ENCODE measurements at regions not wholly inside any gene's neighbourhood (a gene's known extent, or its start where the extent isn't known, plus 50 kb on each side); places are given as distances from the start of the nearest gene placed in this dataset.
A peak's percentile ranks its signal among the peaks of the same experiment; 100 is the strongest.

- no peaks in the 10 kb centered on the region for H3K27me3 ChIP-seq (ENCODE audit: control insufficient read depth in 3 of 3, insufficient read depth in 3 of 3, low read length in 3 of 3)
- no peak overlapping the region for H3K27ac ChIP-seq (ENCODE audit: low read depth, low read length)
- H3K4me3 ChIP-seq (ENCODE audit: low read length in 3 of 3), result no peak overlapping the region
- H3K9ac ChIP-seq (ENCODE audit: low read depth in 1 of 3, low read length in 3 of 3), result no peak overlapping the region
- H3K4me1 ChIP-seq (ENCODE audit: control insufficient read depth in 3 of 3, insufficient read depth in 3 of 3, low read length in 3 of 3), result peaks cover 0 to 3% (median 0%) of the 10 kb centered on the region in 3 donors
- H3K9me3 ChIP-seq (ENCODE audit: control insufficient read depth in 3 of 3, low read length in 3 of 3), result no peaks in the 10 kb centered on the region
- no peaks in the 10 kb centered on the region for H3K36me3 ChIP-seq (ENCODE audit: control insufficient read depth in 3 of 3, insufficient read depth in 3 of 3, low read length in 3 of 3)
Measured at GRCh38 chr11:11178671-11179638, 174.1 kb downstream of the CSNK2A3 start.

- H3K36me3 ChIP-seq (ENCODE audit: control insufficient read depth in 3 of 3, insufficient read depth in 3 of 3, low read length in 3 of 3), result no peaks in the 10 kb centered on the region
- peaks cover 0 to 4% (median under 1%) of the 10 kb centered on the region in 3 donors for H3K4me1 ChIP-seq (ENCODE audit: control insufficient read depth in 3 of 3, insufficient read depth in 3 of 3, low read length in 3 of 3)
- no peak overlapping the region for H3K9ac ChIP-seq (ENCODE audit: low read depth in 1 of 3, low read length in 3 of 3)
- no peak overlapping the region for H3K4me3 ChIP-seq (ENCODE audit: low read length in 3 of 3)
- H3K27ac ChIP-seq (ENCODE audit: low read depth, low read length), result no peak overlapping the region
- H3K9me3 ChIP-seq (ENCODE audit: control insufficient read depth in 3 of 3, low read length in 3 of 3), result no peaks in the 10 kb centered on the region
- no peaks in the 10 kb centered on the region for H3K27me3 ChIP-seq (ENCODE audit: control insufficient read depth in 3 of 3, insufficient read depth in 3 of 3, low read length in 3 of 3)
Measured at GRCh38 chr11:11177156-11177808, 175.8 kb downstream of the CSNK2A3 start.

GRCh38 chr11:11173316-11174025, 179.6 kb downstream of the CSNK2A3 start:
- Histone ChIP-seq H3K36me3 (ENCODE audit: control insufficient read depth in 3 of 3, insufficient read depth in 3 of 3, low read length in 3 of 3) (no peaks in the 10 kb centered on the region), H3K9me3 (ENCODE audit: control insufficient read depth in 3 of 3, low read length in 3 of 3) (no peaks in the 10 kb centered on the region), H3K9ac (ENCODE audit: low read depth in 1 of 3, low read length in 3 of 3) (no peak overlapping the region), H3K27ac (ENCODE audit: low read depth, low read length) (no peak overlapping the region), H3K4me3 (ENCODE audit: low read length in 3 of 3) (no peak overlapping the region), H3K27me3 (ENCODE audit: control insufficient read depth in 3 of 3, insufficient read depth in 3 of 3, low read length in 3 of 3) (no peaks in the 10 kb centered on the region), H3K4me1 (ENCODE audit: control insufficient read depth in 3 of 3, insufficient read depth in 3 of 3, low read length in 3 of 3) (peaks cover 6 to 23% (median 22%) of the 10 kb centered on the region in 3 donors)

GRCh38 chr11:11171854-11172253, 181.2 kb downstream of the CSNK2A3 start:
- Histone ChIP-seq H3K27ac (ENCODE audit: low read depth, low read length) (peak overlapping the region; percentile 79), H3K4me3 (ENCODE audit: low read length in 3 of 3) (no peak overlapping the region)

DNA sequence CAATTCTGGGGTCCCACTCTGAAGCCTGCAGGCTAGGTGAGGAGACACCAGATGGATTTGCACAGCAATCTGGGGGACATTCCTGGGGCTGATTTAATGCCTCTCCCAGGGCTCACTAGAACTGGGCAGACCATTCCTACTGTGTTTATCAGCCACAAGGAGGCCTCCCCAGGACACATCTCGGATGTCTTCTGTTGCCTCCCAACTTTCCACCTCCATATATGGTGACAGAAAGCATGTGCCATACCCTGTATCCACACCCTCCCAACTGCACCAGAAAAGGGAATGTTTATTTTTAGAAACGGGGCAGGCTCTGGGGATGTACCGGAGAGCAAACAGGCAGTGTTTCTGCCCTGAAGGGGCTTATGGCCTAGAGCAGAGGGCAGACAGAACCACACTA, 181.8 kb downstream of the CSNK2A3 start:
- Histone ChIP-seq H3K27ac (ENCODE audit: low read depth, low read length) (peak overlapping the region; percentile 79), H3K9ac (ENCODE audit: low read depth in 1 of 3, low read length in 3 of 3) (peak overlapping the region in 2 of 3 donors; percentile 24 to 68), H3K4me3 (ENCODE audit: low read length in 3 of 3) (peak overlapping the region in 1 of 3 donors; percentile 22), H3K4me1 (ENCODE audit: control insufficient read depth in 3 of 3, insufficient read depth in 3 of 3, low read length in 3 of 3) (peaks cover 6 to 23% (median 22%) of the 10 kb centered on the region in 3 donors), H3K36me3 (ENCODE audit: control insufficient read depth in 3 of 3, insufficient read depth in 3 of 3, low read length in 3 of 3) (no peaks in the 10 kb centered on the region), H3K9me3 (ENCODE audit: control insufficient read depth in 3 of 3, low read length in 3 of 3) (no peaks in the 10 kb centered on the region), H3K27me3 (ENCODE audit: control insufficient read depth in 3 of 3, insufficient read depth in 3 of 3, low read length in 3 of 3) (no peaks in the 10 kb centered on the region)

More at GRCh38 chr11:11171854-11172253, 181.2 kb downstream of the CSNK2A3 start:
- peaks cover 6 to 23% (median 22%) of the 10 kb centered on the region in 3 donors for H3K4me1 ChIP-seq (ENCODE audit: control insufficient read depth in 3 of 3, insufficient read depth in 3 of 3, low read length in 3 of 3)
- peak overlapping the region in 2 of 3 donors; percentile 24 to 68 for H3K9ac ChIP-seq (ENCODE audit: low read depth in 1 of 3, low read length in 3 of 3)
- no peaks in the 10 kb centered on the region for H3K27me3 ChIP-seq (ENCODE audit: control insufficient read depth in 3 of 3, insufficient read depth in 3 of 3, low read length in 3 of 3)
- H3K36me3 ChIP-seq (ENCODE audit: control insufficient read depth in 3 of 3, insufficient read depth in 3 of 3, low read length in 3 of 3), result no peaks in the 10 kb centered on the region
- H3K9me3 ChIP-seq (ENCODE audit: control insufficient read depth in 3 of 3, low read length in 3 of 3), result no peaks in the 10 kb centered on the region

- Histone ChIP-seq H3K9ac (ENCODE audit: low read depth in 1 of 3, low read length in 3 of 3) (peak overlapping the region in 1 of 3 donors; percentile 28), H3K27me3 (ENCODE audit: control insufficient read depth in 3 of 3, insufficient read depth in 3 of 3, low read length in 3 of 3) (no peaks in the 10 kb centered on the region), H3K27ac (ENCODE audit: low read depth, low read length) (peak overlapping the region; percentile 79), H3K9me3 (ENCODE audit: control insufficient read depth in 3 of 3, low read length in 3 of 3) (no peaks in the 10 kb centered on the region), H3K4me1 (ENCODE audit: control insufficient read depth in 3 of 3, insufficient read depth in 3 of 3, low read length in 3 of 3) (peaks cover 6 to 23% (median 22%) of the 10 kb centered on the region in 3 donors), H3K36me3 (ENCODE audit: control insufficient read depth in 3 of 3, insufficient read depth in 3 of 3, low read length in 3 of 3) (no peaks in the 10 kb centered on the region), H3K4me3 (ENCODE audit: low read length in 3 of 3) (no peak overlapping the region)
Measured at GRCh38 chr11:11170352-11171084, 182.5 kb downstream of the CSNK2A3 start.

GRCh38 chr11:11169715-11170351, 183.2 kb downstream of the CSNK2A3 start:
- no peaks in the 10 kb centered on the region for H3K27me3 ChIP-seq (ENCODE audit: control insufficient read depth in 3 of 3, insufficient read depth in 3 of 3, low read length in 3 of 3)

GRCh38 chr11:11167806-11168205, 185.2 kb downstream of the CSNK2A3 start:
- H3K36me3 ChIP-seq (ENCODE audit: control insufficient read depth in 3 of 3, insufficient read depth in 3 of 3, low read length in 3 of 3), result no peaks in the 10 kb centered on the region
- H3K27ac ChIP-seq (ENCODE audit: low read depth, low read length), result no peak overlapping the region
- no peak overlapping the region for H3K9ac ChIP-seq (ENCODE audit: low read depth in 1 of 3, low read length in 3 of 3)
- H3K4me1 ChIP-seq (ENCODE audit: control insufficient read depth in 3 of 3, insufficient read depth in 3 of 3, low read length in 3 of 3), result peaks cover 14 to 34% (median 31%) of the 10 kb centered on the region in 3 donors
- H3K9me3 ChIP-seq (ENCODE audit: control insufficient read depth in 3 of 3, low read length in 3 of 3), result no peaks in the 10 kb centered on the region
- no peaks in the 10 kb centered on the region for H3K27me3 ChIP-seq (ENCODE audit: control insufficient read depth in 3 of 3, insufficient read depth in 3 of 3, low read length in 3 of 3)
- H3K4me3 ChIP-seq (ENCODE audit: low read length in 3 of 3), result no peak overlapping the region

More at GRCh38 chr11:11169715-11170351, 183.2 kb downstream of the CSNK2A3 start:
- Histone ChIP-seq H3K27ac (ENCODE audit: low read depth, low read length) (no peak overlapping the region), H3K9ac (ENCODE audit: low read depth in 1 of 3, low read length in 3 of 3) (no peak overlapping the region), H3K36me3 (ENCODE audit: control insufficient read depth in 3 of 3, insufficient read depth in 3 of 3, low read length in 3 of 3) (no peaks in the 10 kb centered on the region), H3K4me1 (ENCODE audit: control insufficient read depth in 3 of 3, insufficient read depth in 3 of 3, low read length in 3 of 3) (peaks cover 6 to 23% (median 22%) of the 10 kb centered on the region in 3 donors), H3K4me3 (ENCODE audit: low read length in 3 of 3) (no peak overlapping the region), H3K9me3 (ENCODE audit: control insufficient read depth in 3 of 3, low read length in 3 of 3) (no peaks in the 10 kb centered on the region)

GRCh38 chr11:11164334-11164690, 188.7 kb downstream of the CSNK2A3 start:
- no peak overlapping the region for H3K9ac ChIP-seq (ENCODE audit: low read depth in 1 of 3, low read length in 3 of 3)
- H3K27ac ChIP-seq (ENCODE audit: low read depth, low read length), result no peak overlapping the region
- peaks cover 0 to 2% (median 0%) of the 10 kb centered on the region in 3 donors for H3K9me3 ChIP-seq (ENCODE audit: control insufficient read depth in 3 of 3, low read length in 3 of 3)
- no peaks in the 10 kb centered on the region for H3K36me3 ChIP-seq (ENCODE audit: control insufficient read depth in 3 of 3, insufficient read depth in 3 of 3, low read length in 3 of 3)
- H3K4me3 ChIP-seq (ENCODE audit: low read length in 3 of 3), result no peak overlapping the region
- H3K27me3 ChIP-seq (ENCODE audit: control insufficient read depth in 3 of 3, insufficient read depth in 3 of 3, low read length in 3 of 3), result no peaks in the 10 kb centered on the region
- H3K4me1 ChIP-seq (ENCODE audit: control insufficient read depth in 3 of 3, insufficient read depth in 3 of 3, low read length in 3 of 3), result peaks cover 8 to 11% (median 11%) of the 10 kb centered on the region in 3 donors
